WTC11 (cell line): ENCODE measurements at regions not wholly inside any gene's neighbourhood (a gene's known extent, or its start where the extent isn't known, plus 50 kb on each side); places are given as distances from the start of the nearest gene placed in this dataset.

ENCODE experiments used
- ATAC-seq: fragments of 200-7000 bp; cut with Tn5 transposase; 2 replicates; pipeline ENCODE4 v1.10.0; 2021; ENCODE audit warnings: mild to moderate bottlenecking, moderate library complexity
- CTCF ChIA-PET: fragments of 300-600 bp; sonication (Branson Sonifier 250); formaldehyde crosslinking; loops from one replicate; lab custom pipeline; 2021; ENCODE audit warnings: antibody characterized with exemption; lab: Charles Lee
- POLR2A ChIA-PET: fragments of 350-600 bp; sonication (Branson Sonifier 250); formaldehyde crosslinking; loops from one replicate; lab custom pipeline; 2021; ENCODE audit warnings: antibody characterized with exemption; lab: Charles Lee
- DNase-seq: peaks from one replicate; pipeline ENCODE4 v3.0.0; 2021; ENCODE audit warnings: low spot score
- H3K27ac Mint-ChIP-seq: 2 replicates; pipeline ENCODE4 v1.8.0; 2021; ENCODE audit warnings: mixed read lengths
- H3K27me3 Mint-ChIP-seq: 2 replicates; pipeline ENCODE4 v1.8.0; 2021; ENCODE audit warnings: low read depth, mild to moderate bottlenecking, moderate library complexity, mixed read lengths
- H3K36me3 Mint-ChIP-seq: 2 replicates; pipeline ENCODE4 v1.8.0; 2021; ENCODE audit warnings: mixed read lengths
- H3K4me1 Mint-ChIP-seq: 2 replicates; pipeline ENCODE4 v1.8.0; 2022; ENCODE audit warnings: mixed read lengths
- H3K4me3 Mint-ChIP-seq: 2 replicates; pipeline ENCODE4 v1.8.0; 2021; ENCODE audit warnings: mild to moderate bottlenecking, moderate library complexity, mixed read lengths
- H3K9me3 Mint-ChIP-seq: 2 replicates; pipeline ENCODE4 v1.8.0; 2021; ENCODE audit warnings: mixed read lengths
- ATF1 ChIP-seq: sonication (generic); formaldehyde crosslinking; IDR thresholded peaks from 2 replicates; pipeline ENCODE4 v1.8.1; 2023; ENCODE audit warnings: mild to moderate bottlenecking, moderate library complexity, missing genetic modification reagents
- CREM ChIP-seq: sonication (generic); formaldehyde crosslinking; IDR thresholded peaks from 2 replicates; pipeline ENCODE4 v1.8.1; 2022; ENCODE audit warnings: mild to moderate bottlenecking, missing genetic modification reagents, moderate library complexity
- ELF4 ChIP-seq: sonication (generic); formaldehyde crosslinking; IDR thresholded peaks from 2 replicates; pipeline ENCODE4 v1.8.1; 2022; ENCODE audit warnings: low read depth, mild to moderate bottlenecking, moderate library complexity, missing genetic modification reagents
- FOXP1 ChIP-seq: sonication (generic); formaldehyde crosslinking; IDR thresholded peaks from 2 replicates; pipeline ENCODE4 v1.8.0; 2022; ENCODE audit warnings: missing genetic modification reagents, mild to moderate bottlenecking, moderate library complexity, borderline replicate concordance
- IRF2 ChIP-seq: sonication (generic); formaldehyde crosslinking; IDR thresholded peaks from 2 replicates; pipeline ENCODE4 v1.8.0; 2022; ENCODE audit warnings: low read depth, missing genetic modification reagents, borderline replicate concordance
- JAZF1 ChIP-seq: fragments of 250-450 bp; sonication (Bioruptor Pico); IDR thresholded peaks from 2 replicates; pipeline ENCODE4 v1.9.0; 2021; ENCODE audit warnings: moderate library complexity, mild to moderate bottlenecking, inconsistent platforms
- JUN ChIP-seq: sonication (generic); formaldehyde crosslinking; IDR thresholded peaks from 2 replicates; pipeline ENCODE4 v1.8.0; 2023; ENCODE audit warnings: mild to moderate bottlenecking, missing genetic modification reagents
- MXD4 ChIP-seq: fragments of 250-450 bp; sonication (Bioruptor Pico); IDR thresholded peaks from 2 replicates; pipeline ENCODE4 v1.8.0; 2021; ENCODE audit warnings: mild to moderate bottlenecking, moderate library complexity, borderline replicate concordance
- NFYB ChIP-seq: sonication (generic); formaldehyde crosslinking; conservative IDR thresholded peaks from 2 replicates; pipeline ENCODE4 v1.8.0; 2022; ENCODE audit warnings: low read depth, missing genetic modification reagents
- NR2C2 ChIP-seq: sonication (generic); formaldehyde crosslinking; IDR thresholded peaks from 2 replicates; pipeline ENCODE4 v1.8.0; 2022; ENCODE audit warnings: mild to moderate bottlenecking, missing genetic modification reagents
- SMAD3 ChIP-seq: sonication (generic); formaldehyde crosslinking; IDR thresholded peaks from 2 replicates; pipeline ENCODE4 v1.8.0; 2022; ENCODE audit warnings: missing genetic modification reagents, mild to moderate bottlenecking, borderline replicate concordance
- SMAD4 ChIP-seq: sonication (generic); formaldehyde crosslinking; IDR thresholded peaks from 2 replicates; pipeline ENCODE4 v1.8.0; 2022; ENCODE audit warnings: mild to moderate bottlenecking, missing genetic modification reagents
- ZNF317 ChIP-seq: sonication (generic); formaldehyde crosslinking; IDR thresholded peaks from 2 replicates; pipeline ENCODE4 v1.8.1; 2023; ENCODE audit warnings: low read depth, mild to moderate bottlenecking, moderate library complexity, missing genetic modification reagents, borderline replicate concordance
- ZNF423 ChIP-seq: fragments of 250-450 bp; sonication (Bioruptor Pico); IDR thresholded peaks from 2 replicates; pipeline ENCODE4 v2.1.2; 2022; ENCODE audit warnings: mild to moderate bottlenecking, moderate library complexity
- TF ChIP-seq, protein P1 (sequence below): sonication (generic); formaldehyde crosslinking; IDR thresholded peaks from 2 replicates; pipeline ENCODE4 v1.8.0; 2022; ENCODE audit warnings: mild to moderate bottlenecking, missing genetic modification reagents
- TF ChIP-seq, protein P2 (sequence below): sonication (generic); formaldehyde crosslinking; conservative IDR thresholded peaks from 2 replicates; pipeline ENCODE4 v1.8.1; 2022; ENCODE audit warnings: mild to moderate bottlenecking, missing genetic modification reagents
- TF ChIP-seq, protein P3 (sequence below): sonication (generic); formaldehyde crosslinking; IDR thresholded peaks from 2 replicates; pipeline ENCODE4 v1.8.1; 2023; ENCODE audit warnings: mild to moderate bottlenecking, moderate library complexity, missing genetic modification reagents
- TF ChIP-seq, protein P4 (sequence below): sonication (generic); formaldehyde crosslinking; IDR thresholded peaks from 2 replicates; pipeline ENCODE4 v1.8.0; 2022; ENCODE audit warnings: mild to moderate bottlenecking, missing genetic modification reagents
- TF ChIP-seq, protein P5 (sequence below): sonication (generic); formaldehyde crosslinking; IDR thresholded peaks from 2 replicates; pipeline ENCODE4 v1.8.1; 2023; ENCODE audit warnings: mild to moderate bottlenecking, missing genetic modification reagents, moderate library complexity
- TF ChIP-seq, protein P6 (sequence below): sonication (generic); formaldehyde crosslinking; IDR thresholded peaks from 2 replicates; pipeline ENCODE4 v1.8.1; 2022; ENCODE audit warnings: missing genetic modification reagents, borderline replicate concordance
- TF ChIP-seq, protein P7 (sequence below): sonication (generic); formaldehyde crosslinking; IDR thresholded peaks from 2 replicates; pipeline ENCODE4 v1.8.1; 2023; ENCODE audit warnings: mild to moderate bottlenecking, missing genetic modification reagents

DNA sequence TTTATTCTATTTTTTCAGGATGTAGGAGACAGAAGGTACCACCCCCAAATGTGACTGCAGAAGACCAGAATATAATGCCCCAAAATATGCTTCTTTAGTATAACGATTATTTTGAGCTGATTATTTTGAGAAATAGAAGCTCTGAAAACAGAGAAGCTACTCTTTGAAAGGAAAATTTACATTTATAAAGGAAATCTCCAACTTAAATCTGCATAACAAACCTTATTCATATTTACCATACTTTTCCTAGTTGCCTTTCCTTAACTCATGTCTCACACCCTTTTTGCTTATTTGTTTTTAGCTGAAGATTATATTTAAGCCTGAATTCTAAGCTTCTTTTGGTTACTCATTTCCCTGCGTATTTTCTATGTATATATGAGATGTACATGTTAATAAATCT lies 127.1 kb upstream of the THSD7A start:
- H3K4me3 Mint-ChIP-seq = no peak overlapping the region; the same call in 1 of the 2 replicates
- peaks cover 39% of the 10 kb centered on the region for H3K4me1 Mint-ChIP-seq
- peak overlapping the region; percentile 92; the same call in 1 of the 2 replicates for H3K27ac Mint-ChIP-seq
- H3K36me3 Mint-ChIP-seq = peaks cover 3% of the 10 kb centered on the region; the same call in 1 of the 2 replicates
- ChIA-PET POLR2A (no interaction called here), CTCF (no interaction called here)
- no peaks in the 10 kb centered on the region for H3K27me3 Mint-ChIP-seq
- ATAC-seq (no peak), DNase-seq (no peak)
- no peak for TF ChIP-seq SMAD4
- peaks cover 5% of the 10 kb centered on the region for H3K9me3 Mint-ChIP-seq

DNA sequence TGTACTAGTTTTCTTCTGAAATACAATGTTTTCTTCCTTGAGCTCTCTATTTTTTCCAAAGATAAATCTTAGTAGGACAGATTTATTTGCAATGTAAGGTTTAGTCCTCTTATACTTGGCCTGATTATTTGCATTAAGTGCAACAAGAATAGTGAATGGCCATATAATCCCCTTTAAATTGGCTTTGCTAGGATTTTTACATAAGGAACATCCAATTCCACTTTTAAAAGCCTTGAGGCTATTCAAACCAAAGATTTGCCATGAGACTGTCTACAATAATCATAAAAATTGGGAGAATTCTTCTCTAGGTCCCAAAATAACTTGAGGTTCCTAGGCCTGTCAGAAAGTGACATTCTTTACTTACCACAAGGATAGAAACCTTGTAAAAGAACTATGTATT lies 128.6 kb upstream of the THSD7A start:
- H3K36me3 Mint-ChIP-seq = peaks cover 3% of the 10 kb centered on the region; the same call in 1 of the 2 replicates
- CTCF ChIA-PET = no interaction called here

DNA sequence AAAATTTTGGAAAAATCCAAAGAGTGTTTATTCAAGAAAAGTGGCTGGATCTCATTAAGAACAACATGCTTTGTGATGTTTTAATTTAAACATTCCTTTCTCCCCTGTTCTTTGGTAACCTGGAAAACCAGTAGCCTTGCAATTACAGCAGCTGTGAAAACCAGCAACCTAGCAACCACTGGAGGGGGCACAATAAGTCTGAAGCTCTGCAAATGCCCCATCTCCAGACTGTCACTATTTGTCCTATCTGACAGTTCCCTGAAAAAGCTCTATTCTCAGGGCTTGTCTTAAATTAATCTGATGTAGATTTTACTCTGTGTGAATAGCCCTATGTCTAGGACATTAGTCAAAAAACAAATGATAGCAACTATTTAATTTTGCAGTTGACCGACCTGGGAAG lies 137.6 kb upstream of the THSD7A start:
- Mint-ChIP-seq H3K4me3 (no peak overlapping the region), H3K27me3 (no peaks in the 10 kb centered on the region), H3K9me3 (peaks cover 20% of the 10 kb centered on the region), H3K36me3 (peaks cover 7% of the 10 kb centered on the region), H3K4me1 (peaks cover 2% of the 10 kb centered on the region), H3K27ac (no peak overlapping the region)
- CTCF ChIA-PET = interaction anchor here (0.6 to 1.1 kb wide), 2 partner anchors 18 to 93 kb away, joined by 3 read pairs; no protein-coding TSS in a partner anchor
- DNase-seq (no peak), ATAC-seq (peak; percentile 76)
- POLR2A ChIA-PET = no interaction called here
- TF ChIP-seq NR2C2 (CRISPR knock-in tag) (no peak), SMAD3 (CRISPR knock-in tag) (no peak), ZNF423 (no peak)

More for the DNA sequence above, 128.6 kb upstream of the THSD7A start:
- Mint-ChIP-seq H3K9me3 (peaks cover 5% of the 10 kb centered on the region), H3K27ac (no peak overlapping the region), H3K4me3 (no peak overlapping the region), H3K4me1 (peaks cover 42% of the 10 kb centered on the region)
- DNase-seq (no peak), ATAC-seq (no peak)
- POLR2A ChIA-PET = no interaction called here
- TF ChIP-seq, protein P1, sequence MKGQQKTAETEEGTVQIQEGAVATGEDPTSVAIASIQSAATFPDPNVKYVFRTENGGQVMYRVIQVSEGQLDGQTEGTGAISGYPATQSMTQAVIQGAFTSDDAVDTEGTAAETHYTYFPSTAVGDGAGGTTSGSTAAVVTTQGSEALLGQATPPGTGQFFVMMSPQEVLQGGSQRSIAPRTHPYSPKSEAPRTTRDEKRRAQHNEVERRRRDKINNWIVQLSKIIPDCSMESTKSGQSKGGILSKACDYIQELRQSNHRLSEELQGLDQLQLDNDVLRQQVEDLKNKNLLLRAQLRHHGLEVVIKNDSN (CRISPR knock-in tag) = no peak
- TF ChIP-seq, protein P2, sequence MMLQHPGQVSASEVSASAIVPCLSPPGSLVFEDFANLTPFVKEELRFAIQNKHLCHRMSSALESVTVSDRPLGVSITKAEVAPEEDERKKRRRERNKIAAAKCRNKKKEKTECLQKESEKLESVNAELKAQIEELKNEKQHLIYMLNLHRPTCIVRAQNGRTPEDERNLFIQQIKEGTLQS = no peak
- TF ChIP-seq JAZF1 (CRISPR knock-in tag) (no peak), MXD4 (CRISPR knock-in tag) (no peak), ELF4 (no peak), NFYB (no peak), ZNF317 (CRISPR knock-in tag) (no peak), JUN (CRISPR knock-in tag) (no peak), ATF1 (no peak), FOXP1 (CRISPR knock-in tag) (no peak), SMAD4 (no peak), IRF2 (CRISPR knock-in tag) (no peak), CREM (no peak)
- TF ChIP-seq, protein P3, sequence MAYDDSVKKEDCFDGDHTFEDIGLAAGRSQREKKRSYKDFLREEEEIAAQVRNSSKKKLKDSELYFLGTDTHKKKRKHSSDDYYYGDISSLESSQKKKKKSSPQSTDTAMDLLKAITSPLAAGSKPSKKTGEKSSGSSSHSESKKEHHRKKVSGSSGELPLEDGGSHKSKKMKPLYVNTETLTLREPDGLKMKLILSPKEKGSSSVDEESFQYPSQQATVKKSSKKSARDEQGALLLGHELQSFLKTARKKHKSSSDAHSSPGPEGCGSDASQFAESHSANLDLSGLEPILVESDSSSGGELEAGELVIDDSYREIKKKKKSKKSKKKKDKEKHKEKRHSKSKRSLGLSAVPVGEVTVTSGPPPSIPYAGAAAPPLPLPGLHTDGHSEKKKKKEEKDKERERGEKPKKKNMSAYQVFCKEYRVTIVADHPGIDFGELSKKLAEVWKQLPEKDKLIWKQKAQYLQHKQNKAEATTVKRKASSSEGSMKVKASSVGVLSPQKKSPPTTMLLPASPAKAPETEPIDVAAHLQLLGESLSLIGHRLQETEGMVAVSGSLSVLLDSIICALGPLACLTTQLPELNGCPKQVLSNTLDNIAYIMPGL (CRISPR knock-in tag) = no peak
- TF ChIP-seq, protein P4, sequence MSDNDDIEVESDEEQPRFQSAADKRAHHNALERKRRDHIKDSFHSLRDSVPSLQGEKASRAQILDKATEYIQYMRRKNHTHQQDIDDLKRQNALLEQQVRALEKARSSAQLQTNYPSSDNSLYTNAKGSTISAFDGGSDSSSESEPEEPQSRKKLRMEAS (CRISPR knock-in tag) = no peak
- TF ChIP-seq, protein P5, sequence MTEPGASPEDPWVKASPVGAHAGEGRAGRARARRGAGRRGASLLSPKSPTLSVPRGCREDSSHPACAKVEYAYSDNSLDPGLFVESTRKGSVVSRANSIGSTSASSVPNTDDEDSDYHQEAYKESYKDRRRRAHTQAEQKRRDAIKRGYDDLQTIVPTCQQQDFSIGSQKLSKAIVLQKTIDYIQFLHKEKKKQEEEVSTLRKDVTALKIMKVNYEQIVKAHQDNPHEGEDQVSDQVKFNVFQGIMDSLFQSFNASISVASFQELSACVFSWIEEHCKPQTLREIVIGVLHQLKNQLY = no peak
- TF ChIP-seq, protein P6, sequence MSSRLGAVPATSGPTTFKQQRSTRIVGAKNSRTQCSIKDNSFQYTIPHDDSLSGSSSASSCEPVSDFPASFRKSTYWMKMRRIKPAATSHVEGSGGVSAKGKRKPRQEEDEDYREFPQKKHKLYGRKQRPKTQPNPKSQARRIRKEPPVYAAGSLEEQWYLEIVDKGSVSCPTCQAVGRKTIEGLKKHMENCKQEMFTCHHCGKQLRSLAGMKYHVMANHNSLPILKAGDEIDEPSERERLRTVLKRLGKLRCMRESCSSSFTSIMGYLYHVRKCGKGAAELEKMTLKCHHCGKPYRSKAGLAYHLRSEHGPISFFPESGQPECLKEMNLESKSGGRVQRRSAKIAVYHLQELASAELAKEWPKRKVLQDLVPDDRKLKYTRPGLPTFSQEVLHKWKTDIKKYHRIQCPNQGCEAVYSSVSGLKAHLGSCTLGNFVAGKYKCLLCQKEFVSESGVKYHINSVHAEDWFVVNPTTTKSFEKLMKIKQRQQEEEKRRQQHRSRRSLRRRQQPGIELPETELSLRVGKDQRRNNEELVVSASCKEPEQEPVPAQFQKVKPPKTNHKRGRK = no peak
- TF ChIP-seq, protein P7, sequence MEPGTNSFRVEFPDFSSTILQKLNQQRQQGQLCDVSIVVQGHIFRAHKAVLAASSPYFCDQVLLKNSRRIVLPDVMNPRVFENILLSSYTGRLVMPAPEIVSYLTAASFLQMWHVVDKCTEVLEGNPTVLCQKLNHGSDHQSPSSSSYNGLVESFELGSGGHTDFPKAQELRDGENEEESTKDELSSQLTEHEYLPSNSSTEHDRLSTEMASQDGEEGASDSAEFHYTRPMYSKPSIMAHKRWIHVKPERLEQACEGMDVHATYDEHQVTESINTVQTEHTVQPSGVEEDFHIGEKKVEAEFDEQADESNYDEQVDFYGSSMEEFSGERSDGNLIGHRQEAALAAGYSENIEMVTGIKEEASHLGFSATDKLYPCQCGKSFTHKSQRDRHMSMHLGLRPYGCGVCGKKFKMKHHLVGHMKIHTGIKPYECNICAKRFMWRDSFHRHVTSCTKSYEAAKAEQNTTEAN = no peak
- TF ChIP-seq, all 79 proteins: peak for 0
- no peaks in the 10 kb centered on the region for H3K27me3 Mint-ChIP-seq
